ENCODE measurements at regions not wholly inside any gene's neighbourhood (a gene's known extent, or its start where the extent isn't known, plus 50 kb on each side); places are given as distances from the start of the nearest gene placed in this dataset.

- no peak for ATAC-seq
Measured at GRCh38 chr22:27295040-27295439, 506.5 kb downstream of the MN1 start.

GRCh38 chr22:27295605-27296004 lies 506.0 kb downstream of the MN1 start:
- no peak for ATAC-seq
- DNase-seq (ENCODE audit: low spot score) = no peak

More at GRCh38 chr22:27295040-27295439, 506.5 kb downstream of the MN1 start:
- DNase-seq (ENCODE audit: low spot score) = no peak

- no peak for DNase-seq (ENCODE audit: low spot score)
Measured at GRCh38 chr22:27296091-27296675, 505.4 kb downstream of the MN1 start.

GRCh38 chr22:27297125-27297524 lies 504.4 kb downstream of the MN1 start:
- DNase-seq (ENCODE audit: low spot score) (no peak), ATAC-seq (no peak)

More at GRCh38 chr22:27296091-27296675, 505.4 kb downstream of the MN1 start:
- ATAC-seq = no peak

- no peak for ATAC-seq
- no peak for DNase-seq (ENCODE audit: low spot score)
Measured at GRCh38 chr22:27298332-27298731, 503.2 kb downstream of the MN1 start.

- DNase-seq (ENCODE audit: low spot score) (no peak), ATAC-seq (no peak)
Measured at GRCh38 chr22:27298742-27299141, 502.8 kb downstream of the MN1 start.

- DNase-seq (ENCODE audit: low spot score) (no peak), ATAC-seq (no peak)
Measured at GRCh38 chr22:27299181-27300085, 502.1 kb downstream of the MN1 start.

GRCh38 chr22:27300536-27301285 lies 500.8 kb downstream of the MN1 start:
- ATAC-seq (no peak), DNase-seq (ENCODE audit: low spot score) (no peak)

GRCh38 chr22:27302501-27302900 lies 499.1 kb downstream of the MN1 start:
- no peak for DNase-seq (ENCODE audit: low spot score)
- no peak for ATAC-seq

- ATAC-seq = no peak
- no peak for DNase-seq (ENCODE audit: low spot score)
Measured at GRCh38 chr22:27303718-27304117, 497.8 kb downstream of the MN1 start.

GRCh38 chr22:27306771-27307170 lies 494.8 kb downstream of the MN1 start:
- no peak for ATAC-seq

GRCh38 chr22:27307545-27308247 lies 493.9 kb downstream of the MN1 start:
- ATAC-seq = no peak

More at GRCh38 chr22:27306771-27307170, 494.8 kb downstream of the MN1 start:
- DNase-seq (ENCODE audit: low spot score) = no peak

GRCh38 chr22:27308513-27308912 lies 493.0 kb downstream of the MN1 start:
- no peak for ATAC-seq
- DNase-seq (ENCODE audit: low spot score) = no peak

More at GRCh38 chr22:27307545-27308247, 493.9 kb downstream of the MN1 start:
- DNase-seq (ENCODE audit: low spot score) = no peak

GRCh38 chr22:27309697-27310096 lies 491.9 kb downstream of the MN1 start:
- ATAC-seq (no peak), DNase-seq (ENCODE audit: low spot score) (no peak)

GRCh38 chr22:27310966-27311697 lies 490.4 kb downstream of the MN1 start:
- DNase-seq (ENCODE audit: low spot score) (no peak), ATAC-seq (no peak)

- ATAC-seq = no peak
- no peak for DNase-seq (ENCODE audit: low spot score)
Measured at GRCh38 chr22:27311698-27312550, 489.6 kb downstream of the MN1 start.

GRCh38 chr22:27312565-27312964 lies 489.0 kb downstream of the MN1 start:
- DNase-seq (ENCODE audit: low spot score) (no peak), ATAC-seq (no peak)

GRCh38 chr22:27312966-27313855 lies 488.3 kb downstream of the MN1 start:
- DNase-seq (ENCODE audit: low spot score) (no peak), ATAC-seq (no peak)

Measured in left lobe of liver (tissue), 2 donors.